MM.1S (cell line): ENCODE measurements at regions not wholly inside any gene's neighbourhood (a gene's known extent, or its start where the extent isn't known, plus 50 kb on each side); places are given as distances from the start of the nearest gene placed in this dataset.

Source experiments
- EZH2 ChIP-seq: fragments of 300-600 bp; sonication (generic); optimal IDR thresholded peaks from 2 replicates; pipeline ENCODE3; 2017; ENCODE audit warnings: low read depth, mild to moderate bottlenecking, antibody characterized with exemption, low read length, mixed read lengths
- TF ChIP-seq, protein P1 (sequence below): fragments of 300-600 bp; sonication (generic); IDR thresholded peaks from 2 replicates; pipeline ENCODE4 v1.5.1; 2016; ENCODE audit warnings: antibody characterized with exemption, low read length, mixed read lengths

GRCh38 chr21:41685511-41686149, 81.2 kb downstream of the RIPK4 start:
- TF ChIP-seq, protein P1, sequence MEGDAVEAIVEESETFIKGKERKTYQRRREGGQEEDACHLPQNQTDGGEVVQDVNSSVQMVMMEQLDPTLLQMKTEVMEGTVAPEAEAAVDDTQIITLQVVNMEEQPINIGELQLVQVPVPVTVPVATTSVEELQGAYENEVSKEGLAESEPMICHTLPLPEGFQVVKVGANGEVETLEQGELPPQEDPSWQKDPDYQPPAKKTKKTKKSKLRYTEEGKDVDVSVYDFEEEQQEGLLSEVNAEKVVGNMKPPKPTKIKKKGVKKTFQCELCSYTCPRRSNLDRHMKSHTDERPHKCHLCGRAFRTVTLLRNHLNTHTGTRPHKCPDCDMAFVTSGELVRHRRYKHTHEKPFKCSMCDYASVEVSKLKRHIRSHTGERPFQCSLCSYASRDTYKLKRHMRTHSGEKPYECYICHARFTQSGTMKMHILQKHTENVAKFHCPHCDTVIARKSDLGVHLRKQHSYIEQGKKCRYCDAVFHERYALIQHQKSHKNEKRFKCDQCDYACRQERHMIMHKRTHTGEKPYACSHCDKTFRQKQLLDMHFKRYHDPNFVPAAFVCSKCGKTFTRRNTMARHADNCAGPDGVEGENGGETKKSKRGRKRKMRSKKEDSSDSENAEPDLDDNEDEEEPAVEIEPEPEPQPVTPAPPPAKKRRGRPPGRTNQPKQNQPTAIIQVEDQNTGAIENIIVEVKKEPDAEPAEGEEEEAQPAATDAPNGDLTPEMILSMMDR, result no peak
- TF ChIP-seq EZH2, result no peak
